ENCODE measurements at regions not wholly inside any gene's neighbourhood (a gene's known extent, or its start where the extent isn't known, plus 50 kb on each side); places are given as distances from the start of the nearest gene placed in this dataset.

- Histone ChIP-seq H3K27me3 (ENCODE audit: control insufficient read depth in 1 of 2, insufficient read depth in 2 of 2, low read length in 2 of 2) (no peaks in the 10 kb centered on the region), H3K4me1 (ENCODE audit: insufficient read depth, low read length) (peaks cover 4% of the 10 kb centered on the region), H3K4me2 (ENCODE audit: low read depth, low read length) (no peak overlapping the region), H3K27ac (ENCODE audit: extremely low read length, insufficient read depth, low read length) (no peak overlapping the region), H2AFZ (ENCODE audit: low read length) (no peak overlapping the region), H3K9me3 (ENCODE audit: low read length) (no peaks in the 10 kb centered on the region), H3K4me3 (replicated peaks in 1 of 3; ENCODE audit: insufficient read depth in 1 of 3, low read depth in 2 of 3, low read length in 3 of 3) (no peak overlapping the region), H3K36me3 (replicated peaks in 1 of 2; ENCODE audit: control insufficient read depth in 1 of 2, insufficient read depth in 2 of 2, low read length in 2 of 2) (no peaks in the 10 kb centered on the region), H3K9ac (ENCODE audit: insufficient read depth, low read depth, low read length) (no peak overlapping the region), H3K79me2 (ENCODE audit: insufficient read depth, low read length) (no peaks in the 10 kb centered on the region), H4K20me1 (ENCODE audit: insufficient read depth, low read length) (no peaks in the 10 kb centered on the region)
- 19% methylated on average over 1 of the region's 1 CpG for WGBS (ENCODE audit: low lambda C conversion rate)
- FAIRE-seq (peak; percentile 21), DNase-seq (ENCODE audit: low spot score) (peak; percentile 19), ATAC-seq (peak; percentile 69)
- intact Hi-C loops (cut with micrococcal nuclease; ENCODE audit: unreplicated experiment) (no loop called here), in situ Hi-C loops (cut with HindIII; ENCODE audit: extremely low pct_ligation_motif_present, low pct_unique_long_range_greater_than_20kb) (no loop called here)
- no TSS peak for BruUV-seq (replicated peaks)
- POLR2A ChIA-PET: no interaction called here
- CTCF ChIA-PET (ENCODE audit: low intra/inter-chr PET ratio, low total read pairs): no interaction called here
- TF ChIP-seq HIVEP1 (CRISPR knock-in tag; IDR thresholded peaks at IDR 0.05) (no peak), ATF5 (CRISPR knock-in tag; IDR thresholded peaks at IDR 0.05; ENCODE audit: low read depth) (no peak), RERE (CRISPR knock-in tag; IDR thresholded peaks at IDR 0.05; ENCODE audit: low read depth) (no peak), SCMH1 (CRISPR knock-in tag; IDR thresholded peaks at IDR 0.05; ENCODE audit: borderline replicate concordance) (no peak), PHB2 (IDR thresholded peaks at IDR 0.05; ENCODE audit: partially characterized antibody) (no peak), TBP (CRISPR knock-in tag; IDR thresholded peaks at IDR 0.05) (no peak), ZNF260 (CRISPR knock-in tag; IDR thresholded peaks at IDR 0.05; ENCODE audit: borderline replicate concordance, low read depth) (no peak), STAG1 (CRISPR knock-in tag; IDR thresholded peaks at IDR 0.05) (peak; percentile 56), ZNF3 (CRISPR knock-in tag; IDR thresholded peaks at IDR 0.05) (no peak), EEA1 (CRISPR knock-in tag; IDR thresholded peaks at IDR 0.05; ENCODE audit: borderline replicate concordance) (no peak), HNF4A (CRISPR knock-in tag; IDR thresholded peaks at IDR 0.05) (peak; percentile 63), KAT2B (IDR thresholded peaks at IDR 0.05; ENCODE audit: borderline replicate concordance, low read depth, low read length) (no peak), SMC3 (IDR thresholded peaks at IDR 0.05; ENCODE audit: low read length) (peak; percentile 13; the same call in 1 of the 2 replicates), HNF4G (IDR thresholded peaks at IDR 0.05; ENCODE audit: borderline replicate concordance, low read depth, low read length) (0 out of 2 replicates have a peak, but pooled peaks have one; percentile 7), HNF4G (CRISPR knock-in tag; IDR thresholded peaks at IDR 0.05; ENCODE audit: borderline replicate concordance, low read depth) (no peak), CTCF (CRISPR knock-in tag; IDR thresholded peaks at IDR 0.05) (peak; percentile 44), ZNF615 (CRISPR knock-in tag; IDR thresholded peaks at IDR 0.05; ENCODE audit: borderline replicate concordance) (no peak), BCL6 (CRISPR knock-in tag; IDR thresholded peaks at IDR 0.05) (no peak), IRF1 (CRISPR knock-in tag; IDR thresholded peaks at IDR 0.05; ENCODE audit: low read depth) (no peak)
These were observed 251.4 kb downstream of the BLID start for GRCh38 chr11:121864660-121865059.

Data from HepG2 (cell line).